ENCODE measurements at regions not wholly inside any gene's neighbourhood (a gene's known extent, or its start where the extent isn't known, plus 50 kb on each side); places are given as distances from the start of the nearest gene placed in this dataset.

GRCh38 chr19:20259615-20260014, 92.6 kb downstream of the ZNF486 start:
- H2AK5ac ChIP-seq (ENCODE audit: low read depth, low read length): no peak overlapping the region
- H2BK120ac ChIP-seq (ENCODE audit: low read depth, low read length): no peak overlapping the region
- no peak overlapping the region for H3K14ac ChIP-seq (ENCODE audit: low read length)
- no peak overlapping the region for H4K8ac ChIP-seq (ENCODE audit: low read depth, low read length)
- H4K91ac ChIP-seq (ENCODE audit: low read depth, low read length, poor library complexity): no peak overlapping the region
- no peak overlapping the region for H2BK12ac ChIP-seq (ENCODE audit: low read length)
- no peak overlapping the region for H2BK15ac ChIP-seq (ENCODE audit: low read length)
- no peaks in the 10 kb centered on the region for H3K36me3 ChIP-seq (replicated peaks in 1 of 2; ENCODE audit: control insufficient read depth in 2 of 2, insufficient read depth in 2 of 2, low read length in 2 of 2)
- DNase-seq (ENCODE audit: low spot score): no peak
- H3K4ac ChIP-seq (ENCODE audit: low read length): no peak overlapping the region
- H3K9ac ChIP-seq (ENCODE audit: low read depth, low read length, poor library complexity): no peak overlapping the region
- H3K9me3 ChIP-seq (replicated peaks in 1 of 2; ENCODE audit: control insufficient read depth in 2 of 2, insufficient read depth in 1 of 2, low read depth in 1 of 2, low read length in 2 of 2): no peaks in the 10 kb centered on the region
- no peaks in the 10 kb centered on the region for H3K27me3 ChIP-seq (ENCODE audit: control insufficient read depth in 3 of 3, insufficient read depth in 3 of 3, low read depth in 1 of 3, low read length in 3 of 3)
- H3K27ac ChIP-seq (replicated peaks; ENCODE audit: low read length): no peak overlapping the region
- no peak overlapping the region for H2BK5ac ChIP-seq (ENCODE audit: low read length)
- no peak overlapping the region for H3K23ac ChIP-seq (ENCODE audit: low read depth, low read length, poor library complexity)
- no peak overlapping the region for H2AFZ ChIP-seq (ENCODE audit: low read length)
- WGBS, 2 donors (ENCODE audit: extremely low coverage in 2 of 2, insufficient read length in 2 of 2, insufficient replicate concordance in 1 of 2): no CpG with 5 or more reads among the region's 1 CpG
- H3K79me1 ChIP-seq (ENCODE audit: low read depth, low read length): no peaks in the 10 kb centered on the region
- no peak overlapping the region for H3K4me3 ChIP-seq (ENCODE audit: low read length in 2 of 2)
- no peaks in the 10 kb centered on the region for H3K4me1 ChIP-seq (ENCODE audit: control insufficient read depth in 2 of 2, insufficient read depth in 1 of 2, low read depth in 1 of 2, low read length in 2 of 2)
- H3K4me2 ChIP-seq (ENCODE audit: insufficient read depth, low read length, poor library complexity, severe bottlenecking): no peak overlapping the region
- no peak overlapping the region for H3K18ac ChIP-seq (ENCODE audit: low read length)

- no peak overlapping the region for H4K8ac ChIP-seq (ENCODE audit: low read depth, low read length)
- no peaks in the 10 kb centered on the region for H3K27me3 ChIP-seq (ENCODE audit: control insufficient read depth in 3 of 3, insufficient read depth in 3 of 3, low read depth in 1 of 3, low read length in 3 of 3)
- H3K18ac ChIP-seq (ENCODE audit: low read length): no peak overlapping the region
- no CpG with 5 or more reads among the region's 2 CpGs for WGBS, 2 donors (ENCODE audit: extremely low coverage in 2 of 2, insufficient read length in 2 of 2, insufficient replicate concordance in 1 of 2)
- no peaks in the 10 kb centered on the region for H3K9me3 ChIP-seq (replicated peaks in 1 of 2; ENCODE audit: control insufficient read depth in 2 of 2, insufficient read depth in 1 of 2, low read depth in 1 of 2, low read length in 2 of 2)
- no peak overlapping the region for H3K4me2 ChIP-seq (ENCODE audit: insufficient read depth, low read length, poor library complexity, severe bottlenecking)
- H3K4me1 ChIP-seq (ENCODE audit: control insufficient read depth in 2 of 2, insufficient read depth in 1 of 2, low read depth in 1 of 2, low read length in 2 of 2): no peaks in the 10 kb centered on the region
- H2BK120ac ChIP-seq (ENCODE audit: low read depth, low read length): no peak overlapping the region
- H3K36me3 ChIP-seq (replicated peaks in 1 of 2; ENCODE audit: control insufficient read depth in 2 of 2, insufficient read depth in 2 of 2, low read length in 2 of 2): no peaks in the 10 kb centered on the region
- H3K79me1 ChIP-seq (ENCODE audit: low read depth, low read length): no peaks in the 10 kb centered on the region
- no peak overlapping the region for H3K4ac ChIP-seq (ENCODE audit: low read length)
- no peak overlapping the region for H4K91ac ChIP-seq (ENCODE audit: low read depth, low read length, poor library complexity)
- no peak overlapping the region for H3K4me3 ChIP-seq (ENCODE audit: low read length in 2 of 2)
- no peak overlapping the region for H3K14ac ChIP-seq (ENCODE audit: low read length)
- no peak overlapping the region for H2AK5ac ChIP-seq (ENCODE audit: low read depth, low read length)
- no peak overlapping the region for H2BK5ac ChIP-seq (ENCODE audit: low read length)
- H3K27ac ChIP-seq (replicated peaks; ENCODE audit: low read length): no peak overlapping the region
- H2AFZ ChIP-seq (ENCODE audit: low read length): no peak overlapping the region
- DNase-seq (ENCODE audit: low spot score): no peak
- no peak overlapping the region for H2BK12ac ChIP-seq (ENCODE audit: low read length)
- H3K23ac ChIP-seq (ENCODE audit: low read depth, low read length, poor library complexity): no peak overlapping the region
- H2BK15ac ChIP-seq (ENCODE audit: low read length): no peak overlapping the region
- no peak overlapping the region for H3K9ac ChIP-seq (ENCODE audit: low read depth, low read length, poor library complexity)
These were observed 89.6 kb downstream of the ZNF486 start for GRCh38 chr19:20256606-20257005.

- H4K91ac ChIP-seq (ENCODE audit: low read depth, low read length, poor library complexity): no peak overlapping the region
- no peaks in the 10 kb centered on the region for H3K9me3 ChIP-seq (replicated peaks in 1 of 2; ENCODE audit: control insufficient read depth in 2 of 2, insufficient read depth in 1 of 2, low read depth in 1 of 2, low read length in 2 of 2)
- H3K79me1 ChIP-seq (ENCODE audit: low read depth, low read length): no peaks in the 10 kb centered on the region
- no peak overlapping the region for H2AK5ac ChIP-seq (ENCODE audit: low read depth, low read length)
- no peak overlapping the region for H2BK120ac ChIP-seq (ENCODE audit: low read depth, low read length)
- no peak overlapping the region for H3K18ac ChIP-seq (ENCODE audit: low read length)
- H2BK12ac ChIP-seq (ENCODE audit: low read length): no peak overlapping the region
- no peak overlapping the region for H3K4me3 ChIP-seq (ENCODE audit: low read length in 2 of 2)
- no peak overlapping the region for H3K9ac ChIP-seq (ENCODE audit: low read depth, low read length, poor library complexity)
- no peak overlapping the region for H2AFZ ChIP-seq (ENCODE audit: low read length)
- no peaks in the 10 kb centered on the region for H3K36me3 ChIP-seq (replicated peaks in 1 of 2; ENCODE audit: control insufficient read depth in 2 of 2, insufficient read depth in 2 of 2, low read length in 2 of 2)
- no peaks in the 10 kb centered on the region for H3K4me1 ChIP-seq (ENCODE audit: control insufficient read depth in 2 of 2, insufficient read depth in 1 of 2, low read depth in 1 of 2, low read length in 2 of 2)
- no CpG with 5 or more reads among the region's 5 CpGs for WGBS, 2 donors (ENCODE audit: extremely low coverage in 2 of 2, insufficient read length in 2 of 2, insufficient replicate concordance in 1 of 2)
- H3K23ac ChIP-seq (ENCODE audit: low read depth, low read length, poor library complexity): no peak overlapping the region
- DNase-seq (ENCODE audit: low spot score): no peak
- H4K8ac ChIP-seq (ENCODE audit: low read depth, low read length): no peak overlapping the region
- no peak overlapping the region for H3K4ac ChIP-seq (ENCODE audit: low read length)
- no peaks in the 10 kb centered on the region for H3K27me3 ChIP-seq (ENCODE audit: control insufficient read depth in 3 of 3, insufficient read depth in 3 of 3, low read depth in 1 of 3, low read length in 3 of 3)
- no peak overlapping the region for H2BK15ac ChIP-seq (ENCODE audit: low read length)
- no peak overlapping the region for H3K14ac ChIP-seq (ENCODE audit: low read length)
- no peak overlapping the region for H3K4me2 ChIP-seq (ENCODE audit: insufficient read depth, low read length, poor library complexity, severe bottlenecking)
- no peak overlapping the region for H2BK5ac ChIP-seq (ENCODE audit: low read length)
- H3K27ac ChIP-seq (replicated peaks; ENCODE audit: low read length): no peak overlapping the region
These were observed 87.1 kb downstream of the ZNF486 start for GRCh38 chr19:20254121-20254520.

- Histone ChIP-seq H3K36me3 (replicated peaks in 1 of 2; ENCODE audit: control insufficient read depth in 2 of 2, insufficient read depth in 2 of 2, low read length in 2 of 2) (no peaks in the 10 kb centered on the region), H3K4me3 (ENCODE audit: low read length in 2 of 2) (no peak overlapping the region), H2AK5ac (ENCODE audit: low read depth, low read length) (no peak overlapping the region), H2AFZ (ENCODE audit: low read length) (no peak overlapping the region), H4K8ac (ENCODE audit: low read depth, low read length) (no peak overlapping the region), H2BK120ac (ENCODE audit: low read depth, low read length) (no peak overlapping the region), H2BK5ac (ENCODE audit: low read length) (no peak overlapping the region), H3K27ac (replicated peaks; ENCODE audit: low read length) (no peak overlapping the region), H3K23ac (ENCODE audit: low read depth, low read length, poor library complexity) (no peak overlapping the region), H2BK12ac (ENCODE audit: low read length) (no peak overlapping the region), H3K4ac (ENCODE audit: low read length) (no peak overlapping the region), H3K79me1 (ENCODE audit: low read depth, low read length) (no peaks in the 10 kb centered on the region), H3K18ac (ENCODE audit: low read length) (no peak overlapping the region), H3K4me1 (ENCODE audit: control insufficient read depth in 2 of 2, insufficient read depth in 1 of 2, low read depth in 1 of 2, low read length in 2 of 2) (peaks cover 0 to 2% of the 10 kb centered on the region in 2 donors), H3K14ac (ENCODE audit: low read length) (no peak overlapping the region), H4K91ac (ENCODE audit: low read depth, low read length, poor library complexity) (no peak overlapping the region), H3K9ac (ENCODE audit: low read depth, low read length, poor library complexity) (no peak overlapping the region), H3K9me3 (replicated peaks in 1 of 2; ENCODE audit: control insufficient read depth in 2 of 2, insufficient read depth in 1 of 2, low read depth in 1 of 2, low read length in 2 of 2) (no peaks in the 10 kb centered on the region), H3K4me2 (ENCODE audit: insufficient read depth, low read length, poor library complexity, severe bottlenecking) (no peak overlapping the region), H2BK15ac (ENCODE audit: low read length) (no peak overlapping the region), H3K27me3 (ENCODE audit: control insufficient read depth in 3 of 3, insufficient read depth in 3 of 3, low read depth in 1 of 3, low read length in 3 of 3) (no peaks in the 10 kb centered on the region)
- no peak for DNase-seq (ENCODE audit: low spot score)
These were observed 85.6 kb downstream of the ZNF486 start for GRCh38 chr19:20252613-20253012.

All from neuronal stem cell (in vitro differentiated cells).